SK-N-SH treated with all-trans-retinoic acid at 6 μM for 48 hours (cell line): ENCODE measurements at regions not wholly inside any gene's neighbourhood (a gene's known extent, or its start where the extent isn't known, plus 50 kb on each side); places are given as distances from the start of the nearest gene placed in this dataset.

Experiments
- GLIS3 ChIP-seq: fragments of 250-450 bp; sonication (Bioruptor Pico); IDR thresholded peaks from 2 replicates; pipeline ENCODE4 v1.5.0; 2020; ENCODE audit warnings: mild to moderate bottlenecking, moderate library complexity
- OSR1 ChIP-seq: fragments of 250-450 bp; sonication (Bioruptor Pico); IDR thresholded peaks from 2 replicates; pipeline ENCODE4 v1.8.0; 2022; ENCODE audit warnings: moderate library complexity, mild to moderate bottlenecking, inconsistent platforms
- POU6F1 ChIP-seq: fragments of 250-450 bp; sonication (Bioruptor Pico); IDR thresholded peaks from 2 replicates; pipeline ENCODE4 v1.8.0; 2021; ENCODE audit warnings: low read depth, mild to moderate bottlenecking, moderate library complexity, borderline replicate concordance
- TCF4 ChIP-seq: fragments of 250-450 bp; sonication (Bioruptor Pico); IDR thresholded peaks from 2 replicates; pipeline ENCODE4 v1.8.0; 2021; ENCODE audit warnings: mild to moderate bottlenecking, moderate library complexity, borderline replicate concordance
- ZFP3 ChIP-seq: fragments of 250-450 bp; sonication (Bioruptor Pico); IDR thresholded peaks from 2 replicates; pipeline ENCODE4 v1.5.0; 2020; ENCODE audit warnings: mild to moderate bottlenecking, moderate library complexity
- ZNF70 ChIP-seq: fragments of 450-650 bp; formaldehyde crosslinking; IDR thresholded peaks from 2 replicates; pipeline ENCODE4 v1.5.0; 2020; ENCODE audit warnings: mild to moderate bottlenecking, moderate library complexity

- TF ChIP-seq ZNF70 (CRISPR knock-in tag) (no peak), POU6F1 (no peak), ZFP3 (CRISPR knock-in tag) (no peak), GLIS3 (CRISPR knock-in tag) (no peak), OSR1 (no peak), TCF4 (CRISPR knock-in tag) (no peak)
These were observed 70.8 kb downstream of the MFAP3 start for GRCh38 chr5:154109416-154110106.
